ENCODE measurements at regions not wholly inside any gene's neighbourhood (a gene's known extent, or its start where the extent isn't known, plus 50 kb on each side); places are given as distances from the start of the nearest gene placed in this dataset.
"Not testable (repeated sequence)": the region's sequence is repeated elsewhere in the genome, so short reads cannot be mapped to it uniquely, and the experiment has no call there.

DNA sequence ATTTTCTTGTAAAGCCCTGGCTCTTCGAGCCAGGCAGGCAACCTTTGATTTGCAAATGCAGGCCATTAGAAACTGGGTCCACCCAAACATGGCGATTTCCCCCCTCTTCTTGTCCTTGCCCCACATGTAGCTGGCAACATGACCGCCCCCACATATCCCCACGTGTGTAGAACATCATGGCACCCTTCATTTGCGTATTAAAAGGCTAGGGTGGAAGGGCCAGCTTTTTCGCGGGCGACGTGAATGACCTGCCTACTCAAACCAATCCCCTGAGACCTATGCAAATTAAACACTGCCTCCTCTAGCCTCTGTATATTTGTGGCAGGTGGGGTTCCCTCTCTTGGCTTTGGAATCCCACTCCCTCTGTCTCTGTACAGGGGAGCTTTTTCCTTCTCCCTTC, 107.0 kb upstream of the CLINT1 start:
- H3K27ac ChIP-seq: no peak overlapping the region
- H3K4me3 ChIP-seq: no peak overlapping the region
- intact Hi-C loops (cut with DNase I): no loop called here
- H3K27me3 ChIP-seq: no peaks in the 10 kb centered on the region
- WGBS, 2 donors: 79 to 85% methylated on average over 9 of the region's 9 CpGs
- TF ChIP-seq, protein P1, sequence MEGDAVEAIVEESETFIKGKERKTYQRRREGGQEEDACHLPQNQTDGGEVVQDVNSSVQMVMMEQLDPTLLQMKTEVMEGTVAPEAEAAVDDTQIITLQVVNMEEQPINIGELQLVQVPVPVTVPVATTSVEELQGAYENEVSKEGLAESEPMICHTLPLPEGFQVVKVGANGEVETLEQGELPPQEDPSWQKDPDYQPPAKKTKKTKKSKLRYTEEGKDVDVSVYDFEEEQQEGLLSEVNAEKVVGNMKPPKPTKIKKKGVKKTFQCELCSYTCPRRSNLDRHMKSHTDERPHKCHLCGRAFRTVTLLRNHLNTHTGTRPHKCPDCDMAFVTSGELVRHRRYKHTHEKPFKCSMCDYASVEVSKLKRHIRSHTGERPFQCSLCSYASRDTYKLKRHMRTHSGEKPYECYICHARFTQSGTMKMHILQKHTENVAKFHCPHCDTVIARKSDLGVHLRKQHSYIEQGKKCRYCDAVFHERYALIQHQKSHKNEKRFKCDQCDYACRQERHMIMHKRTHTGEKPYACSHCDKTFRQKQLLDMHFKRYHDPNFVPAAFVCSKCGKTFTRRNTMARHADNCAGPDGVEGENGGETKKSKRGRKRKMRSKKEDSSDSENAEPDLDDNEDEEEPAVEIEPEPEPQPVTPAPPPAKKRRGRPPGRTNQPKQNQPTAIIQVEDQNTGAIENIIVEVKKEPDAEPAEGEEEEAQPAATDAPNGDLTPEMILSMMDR (IDR thresholded peaks at IDR 0.05): no peak
- TF ChIP-seq POLR2A (IDR thresholded peaks at IDR 0.05): no peak
- DNase-seq (no peak), ATAC-seq (no peak)
- H3K9me3 ChIP-seq: no peaks in the 10 kb centered on the region
- H3K36me3 ChIP-seq (replicated peaks in 1 of 2; ENCODE audit: insufficient read depth in 1 of 2, low read depth in 2 of 2): no peaks in the 10 kb centered on the region
- no peaks in the 10 kb centered on the region for H3K4me1 ChIP-seq

DNA sequence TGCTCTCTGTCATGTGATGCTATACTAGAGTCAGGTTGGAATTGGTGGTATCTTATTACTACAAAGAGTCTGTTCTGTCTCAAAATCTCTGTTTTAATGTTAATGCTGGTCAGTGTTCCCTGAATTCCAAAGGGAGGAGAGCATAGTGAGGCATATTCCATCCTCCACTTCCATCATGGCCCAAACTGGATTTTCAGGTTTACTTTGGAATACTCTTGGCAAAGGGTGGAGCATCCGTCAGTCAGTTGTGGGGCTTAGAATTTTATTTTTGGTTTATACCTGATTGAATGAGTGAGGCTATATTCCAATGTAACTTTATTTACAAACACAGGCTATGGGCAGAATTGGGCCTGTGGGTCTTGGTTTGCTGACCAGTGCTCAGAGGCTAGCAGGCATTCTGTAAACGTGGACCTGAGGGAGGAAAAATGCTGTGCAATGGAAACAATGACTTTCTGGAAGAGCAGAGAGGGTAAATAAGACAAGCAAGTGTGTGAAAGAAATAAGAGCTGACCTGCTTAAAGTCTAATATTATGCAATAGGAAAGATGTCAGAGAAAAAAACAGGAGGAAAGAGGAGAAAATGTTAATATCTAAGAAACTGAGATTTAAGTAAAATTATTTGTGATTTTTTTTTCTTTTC, 106.2 kb upstream of the CLINT1 start:
- Histone ChIP-seq H3K9me3 (no peaks in the 10 kb centered on the region), H3K4me1 (no peaks in the 10 kb centered on the region), H3K36me3 (replicated peaks in 1 of 2; ENCODE audit: insufficient read depth in 1 of 2, low read depth in 2 of 2) (no peaks in the 10 kb centered on the region), H3K27ac (no peak overlapping the region), H3K4me3 (no peak overlapping the region), H3K27me3 (no peaks in the 10 kb centered on the region)
- ATAC-seq (no peak), DNase-seq (no peak)
- no peak for TF ChIP-seq POLR2A (IDR thresholded peaks at IDR 0.05)
- TF ChIP-seq, protein P1 (IDR thresholded peaks at IDR 0.05): no peak
- intact Hi-C loops (cut with DNase I): no loop called here
- whole genome bisulfite sequencing, 2 donors: 48 to 52% methylated on average over 2 of the region's 2 CpGs

DNA sequence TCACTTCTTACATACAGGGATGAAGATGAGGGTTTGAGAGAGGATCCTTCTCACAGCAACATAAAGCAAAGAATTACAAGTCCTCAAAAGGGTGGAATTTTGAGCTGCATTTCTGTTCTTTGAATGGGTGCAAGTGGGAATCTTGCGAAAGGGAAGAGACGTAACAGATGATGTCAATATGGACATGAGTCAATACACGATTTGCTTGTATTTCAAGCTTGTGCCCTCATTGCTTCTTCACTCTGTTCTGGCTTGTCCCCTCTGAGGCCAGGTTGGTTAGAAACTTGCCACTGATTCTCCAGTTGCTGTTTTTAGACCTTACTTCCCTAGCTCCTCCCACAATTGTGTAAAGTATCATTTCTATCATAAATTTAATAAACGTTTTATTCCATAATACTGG, 104.8 kb upstream of the CLINT1 start:
- Histone ChIP-seq H3K4me1 (no peaks in the 10 kb centered on the region), H3K4me3 (no peak overlapping the region), H3K36me3 (replicated peaks in 1 of 2; ENCODE audit: insufficient read depth in 1 of 2, low read depth in 2 of 2) (no peaks in the 10 kb centered on the region), H3K9me3 (no peaks in the 10 kb centered on the region), H3K27ac (no peak overlapping the region), H3K27me3 (no peaks in the 10 kb centered on the region)
- intact Hi-C loops (cut with DNase I): no loop called here
- TF ChIP-seq, protein P1 (IDR thresholded peaks at IDR 0.05): no peak
- TF ChIP-seq POLR2A (IDR thresholded peaks at IDR 0.05): no peak
- DNase-seq: no peak
- WGBS, 2 donors: 65 to 72% methylated on average over 4 of the region's 4 CpGs
- no peak for ATAC-seq

DNA sequence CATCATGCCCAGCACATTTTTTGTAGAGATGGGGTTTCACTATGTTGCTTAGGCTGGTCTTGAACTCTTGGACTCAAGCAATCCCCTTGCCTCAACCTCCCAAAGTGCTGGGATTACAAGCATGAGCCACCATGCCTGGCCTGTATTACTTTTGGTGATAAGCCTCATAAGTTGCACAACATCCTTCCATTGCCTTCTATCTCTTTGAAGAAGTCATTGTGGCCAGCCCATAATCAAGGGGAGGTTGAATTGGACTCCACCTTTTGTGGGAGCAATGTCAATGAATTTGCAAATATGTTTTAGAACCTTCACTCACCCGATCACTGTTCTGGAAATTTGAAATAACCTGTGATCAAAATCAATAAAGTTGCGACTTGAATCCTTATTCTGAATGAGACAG, 104.3 kb upstream of the CLINT1 start:
- DNase-seq: no peak
- Histone ChIP-seq H3K27ac (no peak overlapping the region), H3K4me3 (no peak overlapping the region), H3K36me3 (replicated peaks in 1 of 2; ENCODE audit: insufficient read depth in 1 of 2, low read depth in 2 of 2) (no peaks in the 10 kb centered on the region), H3K27me3 (no peaks in the 10 kb centered on the region), H3K4me1 (no peaks in the 10 kb centered on the region), H3K9me3 (no peaks in the 10 kb centered on the region)
- no peak for ATAC-seq
- TF ChIP-seq, protein P1 (IDR thresholded peaks at IDR 0.05): no peak
- no peak for TF ChIP-seq POLR2A (IDR thresholded peaks at IDR 0.05)
- intact Hi-C loops (cut with DNase I): no loop called here
- 76 to 83% methylated on average over 2 of the region's 2 CpGs for WGBS, 2 donors

DNA sequence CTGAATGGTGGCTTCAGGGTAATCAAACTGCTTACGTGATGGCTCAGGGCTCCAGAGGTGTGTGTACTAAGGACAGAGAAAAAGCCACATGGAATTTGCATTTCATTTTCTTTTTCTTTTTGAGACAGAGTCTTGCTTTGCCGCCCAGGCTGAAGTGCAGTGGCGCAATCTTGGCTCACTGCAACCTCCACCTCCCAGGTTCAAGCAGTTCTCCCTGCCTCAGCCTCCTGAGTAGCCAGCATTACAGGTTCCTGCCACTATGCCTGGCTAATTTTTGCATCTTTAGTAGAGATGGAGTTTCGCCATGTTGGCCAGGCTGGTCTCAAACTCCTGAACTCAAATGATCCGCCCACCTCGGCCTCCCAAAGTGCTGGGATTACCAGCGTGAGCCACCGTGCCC, 103.7 kb upstream of the CLINT1 start:
- H3K27me3 ChIP-seq; H3K9me3 ChIP-seq; H3K27ac ChIP-seq; ATAC-seq; H3K4me1 ChIP-seq; H3K4me3 ChIP-seq; DNase-seq; intact Hi-C loops (cut with DNase I); H3K36me3 ChIP-seq (replicated peaks in 1 of 2; ENCODE audit: insufficient read depth in 1 of 2, low read depth in 2 of 2): not testable (repeated sequence)
- WGBS, 2 donors: 85 to 90% methylated on average over 8 of the region's 8 CpGs
